ENCODE measurements at regions not wholly inside any gene's neighbourhood (a gene's known extent, or its start where the extent isn't known, plus 50 kb on each side); places are given as distances from the start of the nearest gene placed in this dataset.

GRCh38 chr11:104329078-104329665, 165.2 kb upstream of the PDGFD start:
- H3K4me3 ChIP-seq (ENCODE audit: low read length), result no peak overlapping the region
- DNase-seq (ENCODE audit: low read depth, low spot score), result no peak

- no peak overlapping the region for H3K4me3 ChIP-seq (ENCODE audit: low read length)
- DNase-seq (ENCODE audit: low read depth, low spot score), result no peak
Measured at GRCh38 chr11:104328512-104328907, 164.6 kb upstream of the PDGFD start.

DNA sequence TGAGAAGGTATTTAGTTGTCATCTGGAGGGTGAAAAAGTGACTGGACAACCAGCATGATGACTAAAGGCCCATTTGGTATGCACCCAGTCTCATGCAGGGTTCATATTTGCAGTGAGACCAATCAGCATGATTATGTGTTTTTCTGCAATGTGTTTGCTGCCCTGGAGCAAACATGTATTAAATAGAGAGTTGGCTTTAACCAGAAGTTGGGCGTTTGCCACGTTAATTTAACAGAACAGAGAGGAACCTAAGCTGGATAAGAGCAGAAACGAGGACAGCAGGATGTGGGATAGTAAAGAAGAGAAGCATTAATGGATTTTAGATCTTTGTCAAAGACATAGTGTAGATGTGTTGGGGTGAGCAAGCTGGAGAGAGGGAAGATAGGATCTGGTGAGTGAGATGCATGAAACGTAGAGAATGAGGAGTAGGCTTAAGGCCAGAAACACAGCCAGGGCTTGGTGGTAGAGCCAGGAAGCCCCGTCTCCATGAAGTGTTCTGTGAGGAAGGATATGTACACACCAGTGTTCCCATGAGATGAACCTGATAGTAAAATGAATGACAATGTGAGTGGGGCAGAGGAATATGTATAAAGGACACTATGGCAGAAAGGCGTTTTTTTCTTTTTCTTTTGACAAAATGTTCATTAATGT, 164.0 kb upstream of the PDGFD start:
- DNase-seq (ENCODE audit: low read depth, low spot score), result no peak
- no peak overlapping the region for H3K4me3 ChIP-seq (ENCODE audit: low read length)

GRCh38 chr11:104325093-104325492, 161.1 kb upstream of the PDGFD start:
- H3K4me3 ChIP-seq (ENCODE audit: low read length), result no peak overlapping the region
- no peak for DNase-seq (ENCODE audit: low read depth, low spot score)

GRCh38 chr11:104324276-104324675, 160.3 kb upstream of the PDGFD start:
- no peak overlapping the region for H3K4me3 ChIP-seq (ENCODE audit: low read length)
- DNase-seq (ENCODE audit: low read depth, low spot score), result no peak

- H3K4me3 ChIP-seq (ENCODE audit: low read length), result no peak overlapping the region
- no peak for DNase-seq (ENCODE audit: low read depth, low spot score)
Measured at GRCh38 chr11:104323841-104324240, 159.9 kb upstream of the PDGFD start.

- H3K4me3 ChIP-seq (ENCODE audit: low read length), result no peak overlapping the region
Measured at GRCh38 chr11:104322696-104323095, 158.7 kb upstream of the PDGFD start.

GRCh38 chr11:104320956-104321355, 157.0 kb upstream of the PDGFD start:
- no peak overlapping the region for H3K4me3 ChIP-seq (ENCODE audit: low read length)
- DNase-seq (ENCODE audit: low read depth, low spot score), result no peak

More at GRCh38 chr11:104322696-104323095, 158.7 kb upstream of the PDGFD start:
- DNase-seq (ENCODE audit: low read depth, low spot score), result no peak

GRCh38 chr11:104320097-104320496, 156.2 kb upstream of the PDGFD start:
- DNase-seq (ENCODE audit: low read depth, low spot score), result no peak
- no peak overlapping the region for H3K4me3 ChIP-seq (ENCODE audit: low read length)

DNA sequence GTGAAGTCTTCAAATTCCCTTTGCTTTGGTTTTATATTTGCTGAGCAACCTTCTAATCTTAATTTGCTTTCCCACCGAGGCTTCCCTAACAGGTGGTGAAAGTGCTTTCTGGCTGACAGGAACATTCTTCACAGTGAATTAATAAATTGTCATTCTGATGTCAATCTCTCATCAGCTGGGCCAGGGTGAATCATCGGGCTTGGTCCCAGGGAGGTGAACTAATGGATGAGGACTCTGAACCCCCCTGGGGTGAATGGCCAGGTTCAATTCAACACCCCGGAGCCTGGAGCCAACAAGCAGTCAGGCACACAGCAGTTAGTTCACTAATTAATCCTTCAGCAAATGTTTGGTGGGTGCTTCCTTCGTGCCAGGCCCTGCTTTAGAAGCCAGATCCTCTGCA, 155.4 kb upstream of the PDGFD start:
- no peak for DNase-seq (ENCODE audit: low read depth, low spot score)
- H3K4me3 ChIP-seq (ENCODE audit: low read length), result no peak overlapping the region

DNA sequence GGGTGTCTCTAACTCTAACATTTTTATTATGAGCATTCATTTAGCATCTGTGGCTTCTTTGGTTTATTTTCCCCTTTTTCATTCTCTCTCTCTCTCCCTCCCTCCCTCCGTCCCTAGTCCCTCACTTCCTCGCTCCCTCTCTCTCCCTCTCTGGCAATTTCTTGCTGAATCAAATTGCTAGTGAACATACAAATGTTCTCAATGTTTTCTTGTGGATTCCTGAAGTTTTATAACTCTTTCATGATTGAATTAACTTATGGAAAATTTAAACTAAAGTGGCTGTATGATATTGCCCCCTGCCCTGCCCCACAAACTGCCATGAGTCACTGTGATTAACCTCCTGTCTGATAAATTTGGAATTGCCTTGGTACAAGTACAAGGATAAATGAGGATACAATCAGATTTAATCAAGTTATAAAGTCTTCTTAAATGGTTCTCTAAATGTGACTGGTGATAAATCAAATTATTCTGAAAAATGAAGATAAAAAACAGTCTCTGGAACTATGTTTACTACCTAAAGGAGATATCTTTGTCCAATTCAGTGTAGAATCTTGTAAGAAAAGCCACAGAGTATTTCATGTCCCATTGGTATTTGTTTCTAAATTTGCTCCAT, 143.0 kb upstream of the PDGFD start:
- no peak for DNase-seq (ENCODE audit: low read depth, low spot score)
- no peak overlapping the region for H3K4me3 ChIP-seq (ENCODE audit: low read length)

DNA sequence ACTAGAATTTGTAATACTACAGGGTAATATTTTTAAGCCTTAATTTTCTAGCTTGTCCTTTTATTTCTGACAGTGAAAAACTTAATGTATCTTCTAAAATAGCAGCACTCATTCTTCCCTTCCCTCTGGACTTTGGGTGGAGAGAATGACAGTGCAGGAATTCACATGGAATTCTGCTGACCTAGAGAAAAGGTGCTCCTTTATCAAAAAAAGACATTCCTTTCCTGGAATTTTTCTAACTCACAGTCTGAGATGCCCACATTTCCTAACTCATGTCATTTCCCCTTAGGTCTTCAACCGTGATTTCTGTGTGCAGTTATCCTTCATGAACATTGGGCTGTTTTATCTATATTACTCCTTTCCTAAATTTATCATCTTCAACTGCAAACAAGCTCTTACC, 137.8 kb upstream of the PDGFD start:
- no peak for DNase-seq (ENCODE audit: low read depth, low spot score)
- H3K4me3 ChIP-seq (ENCODE audit: low read length), result no peak overlapping the region

- no peak for DNase-seq (ENCODE audit: low read depth, low spot score)
Measured at GRCh38 chr11:104291646-104292045, 127.7 kb upstream of the PDGFD start.

DNA sequence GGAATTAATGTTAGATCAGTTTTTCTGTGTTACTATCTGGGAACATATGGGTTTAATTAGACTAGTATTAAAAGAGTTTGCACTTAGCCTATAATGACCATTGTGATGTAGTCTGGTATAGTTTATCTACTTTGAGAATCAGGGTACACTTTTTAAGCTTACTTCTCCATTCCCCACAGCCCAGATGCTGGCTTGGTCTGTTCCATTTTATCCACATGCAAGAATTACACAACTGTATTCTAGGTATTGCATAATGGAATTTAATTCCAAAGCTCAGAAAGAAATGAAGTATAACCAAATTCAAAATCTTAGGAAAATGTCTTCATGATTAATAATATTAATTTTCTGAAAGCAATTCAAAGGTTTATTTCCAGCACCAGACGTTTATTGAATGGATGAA, 122.2 kb upstream of the PDGFD start:
- H3K4me3 ChIP-seq (ENCODE audit: low read length), result no peak overlapping the region
- DNase-seq (ENCODE audit: low read depth, low spot score), result no peak

More at GRCh38 chr11:104291646-104292045, 127.7 kb upstream of the PDGFD start:
- H3K4me3 ChIP-seq (ENCODE audit: low read length), result no peak overlapping the region

GRCh38 chr11:104279587-104279986, 115.6 kb upstream of the PDGFD start:
- no peak for DNase-seq (ENCODE audit: low read depth, low spot score)
- no peak overlapping the region for H3K4me3 ChIP-seq (ENCODE audit: low read length)

DNA sequence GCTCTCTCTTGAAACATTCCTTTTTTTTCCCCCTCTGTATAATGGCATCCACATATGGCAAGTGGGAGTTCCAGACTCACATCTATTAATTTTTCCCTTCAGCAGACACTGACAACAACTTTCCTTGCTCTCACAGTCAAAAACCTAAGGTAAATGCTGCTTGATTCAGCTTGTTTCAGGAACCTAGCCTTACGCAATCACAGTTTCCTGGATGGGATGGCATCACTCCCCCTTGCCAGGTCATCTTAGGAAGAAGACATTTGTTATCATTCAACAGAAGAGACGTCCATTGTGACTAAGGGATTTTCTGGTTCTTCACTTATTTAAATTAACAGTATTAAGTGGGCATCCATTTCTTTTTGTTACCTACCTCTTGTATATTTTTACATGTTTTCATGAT, 112.0 kb upstream of the PDGFD start:
- DNase-seq (ENCODE audit: low read depth, low spot score), result no peak
- no peak overlapping the region for H3K4me3 ChIP-seq (ENCODE audit: low read length)

DNA sequence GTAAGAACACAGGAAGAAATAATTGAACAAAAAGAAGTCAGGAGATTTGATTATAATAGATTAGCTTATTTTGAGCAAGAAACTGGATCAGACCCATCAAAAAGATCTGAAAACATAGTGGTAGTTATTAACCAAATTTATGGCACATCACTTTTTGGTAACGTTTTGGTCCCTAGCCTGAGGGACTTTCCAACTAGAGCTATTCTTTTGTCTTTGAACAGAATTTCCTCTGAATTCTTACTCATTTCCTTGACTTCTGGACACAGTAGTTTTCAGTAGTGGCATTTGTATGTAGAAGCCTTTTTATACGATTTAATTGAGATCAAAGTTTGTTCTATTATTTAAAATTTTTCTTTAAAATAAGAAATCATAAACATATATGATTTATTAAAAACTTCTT, 96.5 kb upstream of the PDGFD start:
- H3K4me3 ChIP-seq (ENCODE audit: low read length), result no peak overlapping the region
- DNase-seq (ENCODE audit: low read depth, low spot score), result no peak

DNA sequence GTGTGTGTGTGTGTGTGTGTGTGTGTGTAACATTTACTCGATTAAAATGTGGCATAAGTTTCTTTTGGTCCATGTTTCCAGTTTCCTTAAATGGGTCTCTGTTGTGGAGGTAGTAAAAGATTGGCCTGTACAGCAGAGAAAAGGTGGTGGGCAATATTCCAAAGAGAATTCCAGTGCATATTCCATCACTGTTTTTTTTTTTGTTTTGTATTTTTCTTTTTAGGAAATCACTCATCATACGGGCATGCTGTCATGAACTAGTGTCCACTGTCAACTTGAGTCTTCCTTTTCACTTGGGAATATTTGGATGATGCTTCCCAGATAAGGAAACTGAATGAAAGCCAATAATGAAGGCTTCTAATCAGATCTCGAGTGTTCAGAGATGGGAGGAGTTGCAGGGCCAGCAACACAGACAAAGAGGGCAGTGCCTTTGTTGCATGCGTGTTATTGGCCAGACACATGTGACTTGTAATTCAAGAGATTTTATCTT, 95.2 kb upstream of the PDGFD start:
- no peak for DNase-seq (ENCODE audit: low read depth, low spot score)

GRCh38 chr11:104256525-104256924, 92.6 kb upstream of the PDGFD start:
- DNase-seq (ENCODE audit: low read depth, low spot score), result peak; percentile 3
- no peak overlapping the region for H3K4me3 ChIP-seq (ENCODE audit: low read length)

More for the DNA sequence above, 95.2 kb upstream of the PDGFD start:
- H3K4me3 ChIP-seq (ENCODE audit: low read length), result no peak overlapping the region

GRCh38 chr11:104254347-104254746, 90.4 kb upstream of the PDGFD start:
- DNase-seq (ENCODE audit: low read depth, low spot score), result peak; percentile 34
- H3K4me3 ChIP-seq (ENCODE audit: low read length), result no peak overlapping the region

DNA sequence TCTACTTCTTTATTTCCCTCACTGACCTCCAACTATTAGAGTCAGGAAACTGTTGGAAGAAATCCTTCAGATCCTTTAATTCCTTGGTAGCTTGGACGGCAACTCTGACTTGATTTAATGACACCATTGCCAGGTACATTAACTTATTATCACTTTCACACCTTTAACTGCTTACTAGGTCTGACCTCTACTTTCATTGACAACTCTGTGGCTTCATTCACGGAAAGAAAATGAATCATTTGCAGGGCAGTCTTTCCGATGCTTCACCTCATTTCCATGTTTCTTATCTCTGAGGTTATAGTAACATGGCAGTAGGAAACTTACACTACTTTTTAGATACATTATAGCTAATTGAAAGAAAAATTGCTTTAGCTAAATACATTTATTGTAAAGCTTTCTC, 82.6 kb upstream of the PDGFD start:
- H3K4me3 ChIP-seq (ENCODE audit: low read length), result no peak overlapping the region
- DNase-seq (ENCODE audit: low read depth, low spot score), result no peak

Data from Jurkat, Clone E6-1 (cell line).